ENCODE measurements at regions not wholly inside any gene's neighbourhood (a gene's known extent, or its start where the extent isn't known, plus 50 kb on each side); places are given as distances from the start of the nearest gene placed in this dataset.

GRCh38 chr1:177830531-177831135, 139.2 kb downstream of the SEC16B start:
- H4K20me1 ChIP-seq (ENCODE audit: insufficient read depth, low read length): no peaks in the 10 kb centered on the region
- FAIRE-seq: no peak
- in situ Hi-C loops (cut with HindIII; ENCODE audit: extremely low pct_ligation_motif_present, low pct_unique_long_range_greater_than_20kb) (no loop called here), intact Hi-C loops (cut with micrococcal nuclease; ENCODE audit: unreplicated experiment) (no loop called here)
- ATAC-seq: no peak
- H3K4me2 ChIP-seq (ENCODE audit: low read depth, low read length): no peak overlapping the region
- H3K9ac ChIP-seq (ENCODE audit: insufficient read depth, low read depth, low read length): no peak overlapping the region
- no peak overlapping the region for H2AFZ ChIP-seq (ENCODE audit: low read length)
- H3K36me3 ChIP-seq (replicated peaks in 1 of 2; ENCODE audit: control insufficient read depth in 1 of 2, insufficient read depth in 2 of 2, low read length in 2 of 2): no peaks in the 10 kb centered on the region
- ChIA-PET CTCF (ENCODE audit: low intra/inter-chr PET ratio, low total read pairs) (no interaction called here), POLR2A (no interaction called here)
- H3K4me3 ChIP-seq (replicated peaks in 1 of 3; ENCODE audit: insufficient read depth in 1 of 3, low read depth in 2 of 3, low read length in 3 of 3): no peak overlapping the region
- 34% methylated on average over 4 of the region's 4 CpGs for WGBS (ENCODE audit: low lambda C conversion rate)
- no TSS peak for BruUV-seq (replicated peaks)
- no peaks in the 10 kb centered on the region for H3K4me1 ChIP-seq (ENCODE audit: insufficient read depth, low read length)
- no peaks in the 10 kb centered on the region for H3K9me3 ChIP-seq (ENCODE audit: low read length)
- H3K27ac ChIP-seq (ENCODE audit: extremely low read length, insufficient read depth, low read length): no peak overlapping the region
- TF ChIP-seq ZFP36 (IDR thresholded peaks at IDR 0.05; ENCODE audit: borderline replicate concordance, low read depth, low read length, partially characterized antibody) (no peak), JUN (CRISPR knock-in tag; IDR thresholded peaks at IDR 0.05) (no peak), BATF2 (CRISPR knock-in tag; IDR thresholded peaks at IDR 0.05) (no peak), ZNF672 (CRISPR knock-in tag; IDR thresholded peaks at IDR 0.05) (no peak), NAIF1 (CRISPR knock-in tag; IDR thresholded peaks at IDR 0.05; ENCODE audit: borderline replicate concordance) (no peak), NCOA5 (CRISPR knock-in tag; IDR thresholded peaks at IDR 0.05) (no peak), CC2D1A (CRISPR knock-in tag; IDR thresholded peaks at IDR 0.05) (no peak), ELF4 (CRISPR knock-in tag; IDR thresholded peaks at IDR 0.05; ENCODE audit: borderline replicate concordance) (no peak), MLXIP (CRISPR knock-in tag; IDR thresholded peaks at IDR 0.05; ENCODE audit: borderline replicate concordance) (no peak), IKZF1 (IDR thresholded peaks at IDR 0.05) (no peak), U2AF2 (IDR thresholded peaks at IDR 0.05; ENCODE audit: low read depth, low read length) (no peak), ATF1 (CRISPR knock-in tag; IDR thresholded peaks at IDR 0.05) (no peak)
- H3K27me3 ChIP-seq (ENCODE audit: control insufficient read depth in 1 of 2, insufficient read depth in 2 of 2, low read length in 2 of 2): peaks cover 0 to 3% of the 10 kb centered on the region in 2 experiments; a peak in 1 of 5 replicates
- DNase-seq (ENCODE audit: low spot score): no peak
- H3K79me2 ChIP-seq (ENCODE audit: insufficient read depth, low read length): no peaks in the 10 kb centered on the region

Measured in HepG2 (cell line).